Jurkat, Clone E6-1 (cell line): ENCODE measurements at regions not wholly inside any gene's neighbourhood (a gene's known extent, or its start where the extent isn't known, plus 50 kb on each side); places are given as distances from the start of the nearest gene placed in this dataset.
"Not testable (repeated sequence)": the region's sequence is repeated elsewhere in the genome, so short reads cannot be mapped to it uniquely, and the experiment has no call there.

Experiments used
- DNase-seq: peaks from one replicate; pipeline ENCODE4 v3.0.0-alpha.2; 2011; ENCODE audit warnings: low read depth, low spot score
- H3K4me3 ChIP-seq: 2 replicates; pipeline ENCODE4 v1.5.1; 2011; ENCODE audit warnings: mild to moderate bottlenecking, low read length, control low read depth, moderate library complexity

DNA sequence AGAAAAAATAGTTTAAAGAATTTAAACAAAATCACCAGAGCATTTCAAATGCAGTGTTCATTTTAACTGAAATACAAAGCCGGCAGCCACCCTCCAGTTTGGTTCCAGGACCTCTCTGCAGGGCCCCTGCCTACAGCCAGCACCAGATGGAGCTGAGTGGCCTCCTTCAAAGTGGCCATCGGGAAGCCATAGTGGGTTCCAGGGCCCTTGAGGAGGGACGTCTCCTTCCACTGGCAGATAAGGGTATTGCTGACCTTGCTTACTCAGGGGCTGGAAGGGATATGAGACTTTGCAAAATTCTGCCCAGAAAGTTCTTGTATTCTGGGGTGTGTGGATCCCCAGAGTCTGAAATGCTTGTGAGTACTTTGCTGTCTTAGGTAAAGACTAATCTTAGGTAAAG lies 205.2 kb upstream of the APCDD1 start:
- H3K4me3 ChIP-seq = no peak overlapping the region

DNA sequence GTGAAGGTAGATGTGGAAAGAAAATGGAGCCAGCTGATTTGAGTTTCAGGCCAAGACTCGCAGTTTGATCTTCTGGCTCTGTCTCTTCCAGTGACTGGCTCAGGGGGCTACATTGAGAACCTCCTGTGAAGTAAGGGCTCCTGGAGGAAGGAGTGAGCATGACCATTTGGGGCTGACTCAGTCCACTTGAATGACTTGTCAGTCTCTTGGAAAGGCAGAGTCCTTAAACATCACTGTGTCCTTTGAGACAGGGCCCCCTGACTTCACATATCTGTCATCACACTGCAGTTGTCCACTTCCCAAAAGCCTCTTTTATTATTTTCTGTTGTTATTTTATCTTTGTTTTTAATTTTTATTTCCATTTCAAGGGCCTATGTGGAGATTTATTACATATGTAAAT lies 204.6 kb upstream of the APCDD1 start:
- H3K4me3 ChIP-seq = no peak overlapping the region
- DNase-seq = no peak

More for the DNA sequence above, 205.2 kb upstream of the APCDD1 start:
- no peak for DNase-seq

DNA sequence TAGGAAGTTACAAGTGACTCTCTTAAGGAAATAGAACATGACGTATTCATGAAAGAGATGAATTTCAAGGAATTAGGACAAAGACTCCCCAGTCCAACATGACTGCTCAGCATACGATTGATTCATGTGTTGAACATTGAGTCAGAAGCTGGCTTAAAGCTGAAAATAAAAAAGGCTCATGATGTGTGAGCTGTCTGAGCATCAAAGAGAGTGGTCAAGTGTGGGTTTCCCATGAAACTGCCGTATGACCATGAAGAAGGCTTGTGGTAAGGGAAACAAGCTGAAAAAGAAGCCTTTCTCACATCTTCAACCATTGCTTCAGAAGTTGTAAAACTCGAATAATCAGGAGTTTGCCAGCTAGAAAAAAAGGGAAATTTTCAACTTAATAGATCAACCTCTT lies 201.9 kb upstream of the APCDD1 start:
- no peak for DNase-seq
- H3K4me3 ChIP-seq = no peak overlapping the region

DNA sequence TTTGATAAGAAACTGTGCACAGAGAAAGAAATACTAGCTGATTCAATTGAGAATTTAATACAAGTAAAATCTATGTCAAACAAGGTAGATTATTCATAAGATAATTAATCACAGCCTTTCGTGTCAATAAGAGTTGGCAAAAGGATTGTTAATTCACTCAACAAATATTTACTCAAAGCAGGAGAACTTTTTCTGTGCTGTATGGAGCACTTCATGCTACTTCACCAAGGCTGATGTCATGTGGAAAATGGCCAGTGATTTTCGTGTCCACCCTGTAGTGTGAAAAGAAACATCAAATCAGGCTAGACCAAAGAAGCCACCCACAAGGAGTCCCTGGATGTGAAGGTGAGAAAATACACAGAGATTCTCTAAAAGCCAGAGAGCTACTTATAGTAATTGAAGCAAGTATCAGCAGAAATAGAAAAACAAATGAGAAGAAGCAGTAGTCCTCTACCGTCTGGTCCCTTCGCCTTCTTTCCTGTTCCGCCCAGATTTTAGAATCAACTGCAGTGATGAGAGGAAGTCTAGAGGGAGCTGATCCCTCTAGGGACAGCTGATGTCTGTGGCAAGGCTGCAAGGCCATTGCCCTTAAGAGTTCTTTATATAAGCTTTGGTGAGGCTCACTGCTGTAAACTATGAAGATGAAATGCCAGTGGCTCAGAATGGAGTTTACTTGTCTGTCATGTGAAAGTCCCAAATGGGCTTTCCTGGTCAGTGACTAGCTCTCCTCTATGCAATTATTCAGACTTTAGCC lies 201.3 kb upstream of the APCDD1 start:
- H3K4me3 ChIP-seq = no peak overlapping the region
- no peak for DNase-seq

DNA sequence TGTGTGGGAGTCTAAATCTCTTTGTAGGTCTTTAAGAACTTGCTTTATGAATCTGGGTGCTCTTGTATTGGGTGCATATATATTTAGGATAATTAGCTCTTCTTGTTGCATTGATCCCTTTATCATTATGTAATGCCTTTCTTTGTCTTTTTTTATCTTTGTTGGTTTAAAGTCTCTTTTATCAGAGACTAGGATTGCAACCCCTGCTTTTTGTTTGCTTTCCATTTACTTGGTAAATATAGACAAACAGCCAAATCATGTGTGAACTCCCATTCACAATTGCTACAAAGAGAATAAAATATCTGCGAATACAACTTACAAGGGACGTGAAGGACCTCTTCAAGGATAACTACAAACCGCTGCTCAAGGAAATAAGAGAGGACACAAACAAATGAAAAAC lies 198.2 kb upstream of the APCDD1 start:
- not testable (repeated sequence) for DNase-seq

DNA sequence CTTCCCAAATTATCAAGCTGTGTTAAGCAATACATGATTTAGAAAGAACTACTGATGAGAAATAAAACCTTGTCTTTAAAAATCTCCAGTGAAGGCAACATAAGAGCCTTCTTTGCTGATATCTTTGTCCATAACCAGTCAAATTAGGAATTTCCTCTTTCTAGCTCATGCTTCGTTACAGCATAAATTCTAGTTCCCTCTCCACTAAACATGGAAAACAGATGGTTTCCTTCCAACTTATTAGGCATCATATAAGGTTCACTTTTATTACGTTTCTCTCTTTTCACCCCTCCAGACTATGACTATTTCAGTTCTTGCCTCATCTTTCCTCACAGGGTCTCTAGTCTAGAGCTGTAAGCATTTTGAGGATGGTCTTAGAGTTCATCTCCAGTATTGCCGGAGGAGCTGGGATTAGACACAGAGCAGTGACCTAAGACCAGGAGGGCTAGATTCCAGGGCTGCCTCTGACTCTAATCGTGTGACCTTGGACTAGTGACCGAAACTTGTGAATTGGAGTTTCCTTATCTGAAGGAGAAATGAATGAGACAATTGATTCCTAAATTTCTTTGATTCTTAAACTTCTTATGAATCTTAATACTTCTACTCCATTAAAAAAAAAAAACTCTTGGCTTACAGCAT lies 195.5 kb upstream of the APCDD1 start:
- no peak for DNase-seq

More for the DNA sequence above, 198.2 kb upstream of the APCDD1 start:
- H3K4me3 ChIP-seq = not testable (repeated sequence)

DNA sequence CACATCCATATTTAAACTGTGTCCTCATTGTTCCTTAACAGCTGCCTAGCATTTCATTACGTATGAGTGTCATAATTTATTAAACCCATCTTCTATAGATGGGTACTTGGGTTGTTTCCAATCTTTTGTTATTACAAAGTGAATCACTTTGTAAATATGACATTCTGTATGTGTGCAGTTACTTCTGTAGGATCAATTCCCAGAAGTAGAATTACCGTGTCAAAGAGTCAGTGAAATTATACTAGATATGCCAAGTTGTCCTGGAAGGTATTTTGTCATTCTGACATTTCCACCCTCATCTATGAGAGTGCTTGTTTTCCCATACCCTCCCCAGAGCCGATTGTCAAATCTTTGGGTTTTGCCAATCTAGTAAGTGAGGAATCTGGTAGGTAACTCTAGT lies 194.5 kb upstream of the APCDD1 start:
- no peak overlapping the region for H3K4me3 ChIP-seq
- DNase-seq = no peak

More for the DNA sequence above, 195.5 kb upstream of the APCDD1 start:
- H3K4me3 ChIP-seq = no peak overlapping the region

DNA sequence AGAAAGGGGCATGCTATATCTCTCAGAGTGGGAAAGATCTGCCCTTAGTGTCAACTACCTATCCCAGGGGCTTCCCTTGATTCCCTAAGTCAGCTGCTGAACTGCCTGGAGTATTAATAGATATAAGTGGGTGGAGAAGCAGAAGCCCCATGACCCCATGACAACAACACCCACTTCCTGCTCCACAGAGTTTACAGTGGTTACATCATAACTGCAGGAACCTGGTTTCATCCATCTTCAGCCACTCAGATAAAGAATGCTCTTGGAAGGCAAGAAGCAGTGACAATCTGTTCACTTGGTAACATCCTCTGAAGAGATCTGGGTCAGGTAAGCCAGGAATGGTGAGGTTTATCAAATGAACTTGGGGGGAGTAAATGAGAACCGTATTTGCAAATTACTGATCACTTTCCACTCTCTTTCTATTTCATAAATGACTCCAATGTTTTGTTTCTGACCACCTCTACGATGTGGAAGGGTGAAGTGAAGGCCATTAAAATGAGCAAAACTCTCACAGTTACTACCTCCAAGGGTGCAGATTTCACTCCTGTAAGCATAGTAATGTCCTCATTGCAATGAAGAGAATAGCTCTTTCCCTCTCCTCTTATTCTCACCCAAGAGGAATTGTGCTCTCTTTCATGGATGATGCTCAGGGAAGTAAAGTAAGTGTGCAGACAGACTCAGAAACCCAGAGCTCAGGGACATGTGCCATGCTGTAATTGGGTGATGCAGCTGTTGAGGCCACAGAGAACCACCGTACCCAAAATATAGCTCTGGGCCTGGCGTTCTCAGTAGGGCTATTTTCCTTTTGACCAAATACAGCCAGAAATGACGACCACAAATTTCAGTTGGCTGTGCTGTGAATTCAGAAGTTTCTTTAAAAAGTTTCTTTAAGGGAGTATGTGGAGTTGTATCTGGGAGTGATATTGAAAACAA lies 192.8 kb upstream of the APCDD1 start:
- H3K4me3 ChIP-seq = no peak overlapping the region
- peak; percentile 40 for DNase-seq

DNA sequence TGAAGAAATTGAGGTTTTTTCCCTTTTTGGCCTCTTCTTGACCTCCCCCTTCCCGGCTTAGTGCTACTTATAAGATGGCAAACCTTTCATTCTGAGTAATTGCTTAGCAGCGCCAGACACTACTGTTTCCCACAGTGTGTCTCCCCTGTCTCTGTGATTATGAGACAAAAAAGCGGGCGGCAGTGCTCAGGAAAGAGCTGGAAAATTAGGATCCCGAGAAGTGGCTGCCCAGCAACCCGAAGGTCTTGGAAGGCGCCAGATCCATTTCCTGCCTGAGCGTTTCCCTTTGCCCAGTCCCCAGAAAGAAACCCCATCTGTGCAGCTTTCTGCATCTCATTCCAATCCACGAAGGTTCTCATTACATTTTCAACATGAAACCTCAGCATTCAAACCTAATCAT lies 191.9 kb upstream of the APCDD1 start:
- DNase-seq = no peak
- no peak overlapping the region for H3K4me3 ChIP-seq

DNA sequence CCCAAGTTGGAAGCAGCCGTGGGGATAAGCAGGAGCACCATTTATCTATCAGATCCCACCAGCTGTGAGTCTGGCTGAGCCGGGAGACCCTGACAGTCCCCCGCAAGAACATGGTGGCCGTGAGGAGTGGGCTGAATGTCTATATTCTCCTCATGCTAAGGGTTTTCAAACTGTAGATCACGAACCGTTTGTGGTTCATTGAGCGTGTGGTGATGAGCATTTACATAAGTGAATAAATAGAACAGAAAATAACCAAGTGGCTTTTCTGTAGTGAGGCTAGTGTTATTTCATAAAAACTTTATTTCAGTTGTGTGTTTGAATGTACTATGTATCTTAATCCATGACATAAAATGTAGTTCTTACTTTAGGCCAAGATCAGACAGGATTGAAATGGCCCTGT lies 190.2 kb upstream of the APCDD1 start:
- H3K4me3 ChIP-seq = no peak overlapping the region

DNA sequence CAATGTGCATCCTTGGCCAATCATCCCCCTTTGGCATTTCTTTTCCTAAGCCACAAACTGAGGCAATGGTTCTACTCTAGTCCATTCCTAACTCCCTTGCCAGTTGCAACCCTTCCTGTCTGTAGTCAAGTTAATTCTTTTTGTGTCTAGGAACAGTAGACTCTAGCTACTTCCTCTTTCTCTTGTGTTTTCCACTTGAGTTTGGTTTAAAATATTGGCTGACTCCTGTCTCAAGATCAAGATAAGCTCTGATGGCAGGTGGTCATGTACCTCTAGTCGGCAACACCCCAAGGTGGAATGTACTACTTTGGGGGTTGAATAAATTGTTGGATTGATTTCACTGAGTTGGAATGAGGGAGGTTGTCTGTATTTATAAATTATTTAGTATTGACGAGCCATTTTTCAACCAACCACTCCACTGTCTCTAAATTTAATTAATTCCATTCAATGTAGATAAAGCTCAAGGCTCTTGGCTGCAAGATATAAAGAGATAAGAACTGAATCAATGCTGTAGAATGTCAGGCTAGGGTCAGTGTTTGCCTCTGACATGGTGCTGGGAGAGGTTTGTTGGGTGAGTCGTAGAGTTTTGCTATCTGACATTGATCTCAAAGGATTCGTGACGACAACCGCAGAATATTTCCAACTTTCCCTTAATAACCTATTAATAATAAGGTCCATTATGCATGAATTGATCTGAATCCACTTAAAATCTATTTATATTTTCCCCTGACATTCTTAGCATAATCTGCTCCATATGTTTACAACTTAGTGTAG lies 188.7 kb upstream of the APCDD1 start:
- DNase-seq = no peak
- no peak overlapping the region for H3K4me3 ChIP-seq

More for the DNA sequence above, 190.2 kb upstream of the APCDD1 start:
- DNase-seq = no peak

DNA sequence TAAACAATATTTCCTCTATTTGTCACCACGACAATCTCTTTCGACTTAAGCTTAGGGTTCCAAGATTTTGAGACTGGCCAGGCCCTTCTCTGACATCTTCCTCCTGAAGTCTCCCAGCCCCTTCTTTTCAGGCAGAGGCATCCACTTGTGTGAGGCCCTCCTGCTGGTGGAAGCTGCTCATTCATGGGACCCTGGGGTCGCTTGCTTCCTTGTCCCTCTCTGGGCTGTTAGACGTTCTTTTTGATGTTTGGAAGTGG lies 188.2 kb upstream of the APCDD1 start:
- no peak for DNase-seq

DNA sequence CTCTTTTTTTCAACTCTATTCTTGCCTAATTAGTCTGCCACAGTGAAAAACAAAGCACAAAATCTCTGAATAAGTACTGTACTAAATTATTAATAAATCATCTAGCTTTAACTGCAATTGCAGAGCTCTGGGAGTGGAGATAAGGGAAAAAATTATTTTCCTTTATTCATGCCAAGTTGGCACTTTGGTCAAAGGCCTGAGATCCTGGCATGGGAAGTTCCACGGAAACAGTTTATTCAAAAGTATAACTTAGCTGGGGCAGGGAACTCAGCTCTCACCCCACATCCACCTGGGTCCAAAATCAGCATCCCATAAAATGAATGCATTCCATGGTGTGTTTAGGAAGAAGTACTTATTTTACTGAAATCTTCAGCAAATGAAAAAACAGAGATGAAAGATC lies 185.2 kb upstream of the APCDD1 start:
- H3K4me3 ChIP-seq = no peak overlapping the region
- DNase-seq = no peak

More for the DNA sequence above, 188.2 kb upstream of the APCDD1 start:
- H3K4me3 ChIP-seq = no peak overlapping the region

DNA sequence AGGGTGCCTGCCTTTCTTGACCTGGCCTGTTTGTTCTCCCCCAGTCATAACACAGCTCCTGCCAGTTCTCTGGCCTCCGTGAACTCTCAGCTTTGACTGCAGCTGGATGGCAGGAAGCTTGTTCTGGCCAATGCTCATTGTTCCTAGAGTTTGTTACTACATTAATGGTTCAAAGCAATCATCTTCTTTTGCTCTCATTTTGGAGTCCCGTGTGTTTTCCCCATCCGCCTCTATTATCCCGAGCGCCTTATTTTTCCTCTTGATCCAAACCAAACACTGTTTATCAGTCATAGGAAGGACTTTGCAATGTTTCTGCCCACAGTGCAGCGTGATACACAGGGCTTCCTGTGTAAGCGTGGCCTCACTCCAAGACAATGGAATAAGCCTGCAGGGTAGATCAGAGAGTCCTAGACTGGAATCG lies 184.3 kb upstream of the APCDD1 start:
- no peak overlapping the region for H3K4me3 ChIP-seq
- DNase-seq = no peak

DNA sequence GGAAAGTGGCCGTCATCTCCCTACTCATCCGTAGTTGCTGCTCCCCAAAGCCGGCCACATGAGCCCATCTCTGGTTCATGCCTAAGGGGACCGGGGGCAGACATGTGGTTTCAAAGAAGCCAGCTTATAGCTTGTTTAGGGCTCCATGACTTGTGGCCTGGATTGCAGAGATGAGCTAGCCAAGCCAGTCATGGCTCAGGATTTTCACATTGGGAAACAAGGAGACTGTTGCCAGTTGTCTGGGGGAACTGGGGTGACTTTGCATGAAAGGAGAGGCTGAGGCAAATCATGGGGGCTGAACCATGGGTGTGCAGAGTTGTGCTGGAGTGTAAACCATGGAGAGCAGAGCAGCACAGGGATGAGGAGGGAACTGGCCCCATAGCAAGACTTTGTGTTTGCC lies 183.0 kb upstream of the APCDD1 start:
- DNase-seq = no peak
- no peak overlapping the region for H3K4me3 ChIP-seq

DNA sequence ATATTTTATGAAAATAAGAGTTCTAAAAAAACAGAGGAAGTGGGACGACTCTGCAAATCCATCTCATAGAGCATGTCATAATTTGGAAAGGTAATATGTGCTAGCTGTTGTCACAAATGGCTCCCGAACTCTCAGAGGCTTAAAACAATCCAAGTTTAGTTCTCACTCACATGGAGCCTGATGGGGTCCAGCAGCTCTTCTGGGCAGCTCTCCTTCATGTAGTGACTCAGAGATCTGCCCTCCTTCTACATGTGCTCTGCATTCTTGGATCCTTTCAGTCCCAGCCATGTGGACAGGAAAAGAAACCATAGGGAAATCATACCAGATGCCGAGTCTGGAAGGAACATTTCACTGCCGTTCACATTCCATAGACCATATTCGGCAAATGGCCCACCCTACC lies 180.1 kb upstream of the APCDD1 start:
- no peak for DNase-seq
- H3K4me3 ChIP-seq = no peak overlapping the region

DNA sequence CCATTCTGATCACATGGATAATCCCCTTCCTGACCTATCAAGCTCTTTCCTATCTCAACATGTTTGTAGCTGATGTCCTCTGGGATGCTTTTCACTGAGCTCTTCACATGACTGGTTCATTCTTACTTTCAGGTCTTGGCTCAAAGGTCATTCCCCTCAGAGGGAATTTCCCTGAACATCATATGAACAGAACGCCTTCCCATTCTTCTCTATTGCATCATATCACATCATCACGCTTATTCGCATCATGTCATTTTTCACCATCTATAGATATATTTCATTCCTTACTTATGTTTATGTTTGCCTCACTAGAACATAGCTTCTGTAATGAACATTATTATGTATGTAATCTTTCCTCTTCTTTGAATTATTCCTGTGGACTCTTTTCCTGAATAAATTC lies 178.9 kb upstream of the APCDD1 start:
- DNase-seq = no peak
- no peak overlapping the region for H3K4me3 ChIP-seq

DNA sequence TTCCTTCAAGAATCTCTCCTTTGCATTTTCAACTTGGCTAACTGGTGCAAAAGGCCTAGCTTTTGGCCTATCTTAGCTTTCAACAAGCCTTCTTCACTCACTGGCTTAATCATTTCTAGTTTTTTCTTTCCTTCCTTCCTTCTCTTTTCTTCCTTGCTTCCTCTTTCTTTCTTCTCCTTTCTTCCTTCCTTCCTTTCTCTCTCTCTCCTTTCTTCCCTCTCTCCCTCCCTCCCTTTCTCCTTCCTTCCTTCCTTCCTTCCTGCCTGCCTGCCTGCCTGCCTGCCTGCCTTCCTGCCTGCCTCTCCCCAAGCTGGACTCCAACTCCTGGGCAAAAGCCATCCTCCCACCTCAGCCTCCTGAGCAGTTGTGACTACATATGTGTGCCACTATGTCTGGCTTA lies 176.2 kb upstream of the APCDD1 start:
- DNase-seq = no peak
- no peak overlapping the region for H3K4me3 ChIP-seq

DNA sequence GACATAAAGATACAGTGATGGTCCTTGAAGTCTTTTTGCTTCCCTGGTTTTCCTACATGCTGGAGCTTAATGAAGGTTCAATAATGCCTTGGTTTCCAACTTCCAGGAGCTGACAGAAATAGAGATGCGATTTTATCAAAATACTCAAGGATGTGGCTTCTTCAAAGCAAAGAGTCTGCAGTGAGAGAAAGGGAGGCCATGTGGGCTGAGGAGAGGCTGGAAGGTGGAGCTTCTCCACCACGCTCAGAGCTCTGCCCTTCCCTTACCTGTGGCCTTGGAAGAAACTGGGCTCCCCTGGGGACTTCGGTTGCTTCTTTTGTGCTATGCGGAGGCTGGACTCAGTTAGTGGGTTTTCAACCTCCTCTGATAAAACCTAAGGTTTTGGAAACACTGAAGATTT lies 175.0 kb upstream of the APCDD1 start:
- peak; percentile 51 for DNase-seq
- no peak overlapping the region for H3K4me3 ChIP-seq
